CD4-positive, alpha-beta T cell treated with Interleukin-15 for 1 hour (primary cell): ENCODE measurements at regions not wholly inside any gene's neighbourhood (a gene's known extent, or its start where the extent isn't known, plus 50 kb on each side); places are given as distances from the start of the nearest gene placed in this dataset.

Source experiments
- DNase-seq: peaks from one replicate; pipeline ENCODE4 v3.0.0-alpha.2; 2020

DNA sequence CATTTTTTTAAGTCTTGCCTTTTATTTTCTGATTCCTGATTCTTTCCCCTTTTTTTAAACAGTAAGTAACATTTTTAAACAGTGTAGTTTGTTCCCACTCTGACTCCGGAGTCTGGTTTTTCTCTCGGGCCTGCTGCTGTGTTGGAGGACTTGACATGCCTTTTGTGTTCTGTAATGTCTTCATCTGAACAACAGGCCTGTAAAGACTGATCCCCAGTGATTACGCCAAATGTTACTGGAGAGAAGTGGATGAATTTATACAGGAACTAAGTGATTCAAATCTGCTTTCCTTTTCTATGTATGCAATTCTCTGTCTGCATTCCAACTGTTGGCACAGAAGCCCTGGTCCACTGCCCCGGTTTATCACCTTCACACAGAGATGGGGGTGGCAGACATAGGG lies 54.3 kb upstream of the RMDN2 start:
- DNase-seq: no peak

DNA sequence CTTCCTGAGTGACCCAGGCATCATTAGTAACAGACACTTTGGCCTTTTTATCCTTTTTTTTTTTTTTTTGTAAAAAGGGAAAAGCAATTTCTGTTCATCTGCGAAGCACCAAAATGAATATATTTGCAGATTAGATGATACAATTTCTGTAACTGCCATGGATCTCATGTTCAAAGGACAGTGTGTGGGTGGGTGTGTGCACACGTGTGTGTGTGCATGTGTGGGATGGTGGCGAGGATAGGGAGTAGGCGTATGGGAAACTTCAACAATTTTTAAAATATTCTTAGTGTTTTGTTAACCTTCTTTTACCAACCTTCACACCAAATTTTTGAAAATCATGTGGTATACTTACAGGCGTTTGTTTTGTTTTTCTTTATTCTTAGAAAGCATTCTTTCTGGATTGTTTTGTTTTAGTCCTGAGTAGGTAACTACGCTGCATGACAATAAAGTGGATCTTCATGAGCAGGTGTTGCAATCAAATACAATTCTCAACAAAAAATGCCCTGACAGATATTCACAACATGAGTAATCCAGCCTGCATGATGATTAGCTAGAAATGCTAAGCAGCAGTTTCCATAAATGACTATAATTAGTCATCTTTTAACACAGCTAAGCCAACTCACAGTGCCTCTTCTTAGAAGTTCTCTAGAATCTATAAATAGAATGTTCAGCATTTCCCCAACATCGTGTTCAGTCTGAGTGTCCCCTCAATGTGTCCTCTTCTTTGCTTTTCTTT lies 53.5 kb upstream of the RMDN2 start:
- no peak for DNase-seq

DNA sequence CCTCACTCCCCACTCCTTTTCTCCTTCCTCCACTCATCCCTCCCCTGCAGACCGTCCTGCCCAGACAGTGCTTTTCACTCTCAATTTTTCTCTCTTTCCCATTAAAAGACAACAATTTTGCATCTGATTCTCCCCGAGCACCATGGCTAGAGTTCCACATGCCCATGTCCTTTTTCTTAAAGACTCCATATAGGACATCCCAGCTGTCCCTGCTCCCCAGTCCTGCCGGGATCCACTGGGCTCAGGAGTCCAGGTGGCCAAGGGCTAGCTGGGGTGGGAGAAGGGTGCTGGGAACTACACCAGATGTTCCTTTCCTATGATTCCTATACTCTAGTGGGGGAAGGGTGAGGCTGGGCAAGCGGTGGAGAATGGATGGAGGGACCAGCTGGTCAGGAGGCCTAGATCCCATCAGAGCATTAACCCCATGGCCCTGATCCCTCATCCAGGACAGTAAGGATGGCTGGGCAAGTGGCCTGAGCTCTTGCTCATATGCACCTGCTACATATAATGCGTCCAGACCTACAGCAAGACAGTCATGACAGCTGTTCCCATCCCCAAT lies 52.8 kb upstream of the RMDN2 start:
- no peak for DNase-seq

DNA sequence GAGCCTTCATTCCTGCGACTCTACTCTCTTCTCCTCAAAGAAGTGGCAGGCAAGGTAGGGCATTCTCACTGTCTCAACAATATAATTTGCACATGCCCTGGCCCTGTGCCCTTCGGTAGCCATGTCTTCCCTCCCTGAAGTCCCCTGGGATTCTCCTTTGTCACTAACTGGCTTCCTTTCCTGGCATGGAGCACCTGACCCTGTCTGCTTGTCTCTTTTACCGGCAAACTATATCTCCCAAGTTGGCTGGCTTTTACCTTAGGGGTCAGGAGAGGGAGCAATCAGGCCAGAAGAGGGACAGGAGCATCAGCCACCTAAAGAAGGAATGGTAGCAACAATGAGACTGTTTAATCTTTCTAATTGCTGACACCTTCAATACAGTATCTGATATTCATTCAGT lies 51.9 kb upstream of the RMDN2 start:
- no peak for DNase-seq

DNA sequence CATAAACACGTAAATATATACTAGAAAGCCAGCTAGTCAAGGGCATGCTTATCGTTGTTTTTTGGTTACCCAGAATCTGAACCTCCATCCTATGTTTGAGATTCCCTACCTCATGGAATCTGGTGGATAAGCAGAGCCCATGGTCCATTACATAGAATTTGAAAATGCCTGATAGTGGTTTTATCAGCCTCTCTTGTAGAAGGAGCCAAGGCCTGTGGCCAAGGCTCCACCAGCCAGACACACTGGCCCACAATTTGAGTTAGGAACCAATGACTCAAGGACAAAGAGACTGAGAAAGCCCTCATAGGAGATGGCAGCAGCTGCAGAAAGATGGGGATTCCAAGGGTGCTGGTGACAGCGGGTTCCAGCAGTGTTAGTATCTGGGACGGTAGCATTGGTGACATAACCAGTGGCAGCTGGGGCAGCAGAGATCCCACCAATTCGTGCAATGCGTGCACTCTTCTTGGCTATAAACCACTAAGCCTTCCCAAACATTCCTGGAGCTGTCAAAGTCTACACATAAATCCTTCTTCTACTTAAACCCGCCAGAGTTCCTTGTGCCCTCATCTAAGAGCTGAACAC lies 51.2 kb upstream of the RMDN2 start:
- DNase-seq: no peak

DNA sequence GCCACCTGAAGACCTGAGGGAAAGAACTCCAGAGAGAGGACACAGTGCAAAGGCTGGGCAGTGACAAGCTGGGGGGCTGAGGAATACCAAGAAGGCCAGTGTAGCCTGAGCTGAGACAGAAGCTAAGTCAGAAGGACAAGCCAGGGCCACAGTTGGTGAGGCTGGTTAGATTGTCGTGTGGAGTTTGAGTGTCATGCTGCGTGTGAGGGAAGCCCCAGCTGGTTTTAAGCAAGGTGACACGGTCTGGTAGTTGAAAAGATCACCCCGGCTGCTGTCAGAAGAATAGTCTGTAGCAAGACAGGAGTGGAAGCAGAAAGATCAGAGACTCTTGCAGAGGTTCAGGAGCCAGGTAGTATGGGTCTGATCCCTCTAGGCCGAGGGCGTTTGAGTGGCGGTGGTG lies 50.6 kb upstream of the RMDN2 start:
- no peak for DNase-seq
